ENCODE measurements at regions not wholly inside any gene's neighbourhood (a gene's known extent, or its start where the extent isn't known, plus 50 kb on each side); places are given as distances from the start of the nearest gene placed in this dataset.

GRCh38 chr2:150978053-150978452 is 283.6 kb downstream of the RBM43 start:
- no peak overlapping the region for H3K27ac Mint-ChIP-seq
- ATAC-seq (ENCODE audit: low read depth) = no peak
- peaks cover 1% of the 10 kb centered on the region for H3K27me3 Mint-ChIP-seq
- no peaks in the 10 kb centered on the region for H3K4me1 Mint-ChIP-seq
- DNase-seq (ENCODE audit: low spot score in 2 of 2) = no peak
- no peaks in the 10 kb centered on the region for H3K36me3 Mint-ChIP-seq
- no peaks in the 10 kb centered on the region for H3K9me3 Mint-ChIP-seq
- H3K4me3 Mint-ChIP-seq = no peak overlapping the region

- H3K9me3 Mint-ChIP-seq = no peaks in the 10 kb centered on the region
- ATAC-seq (ENCODE audit: low read depth) = no peak
- H3K4me3 Mint-ChIP-seq = no peak overlapping the region
- no peaks in the 10 kb centered on the region for H3K4me1 Mint-ChIP-seq
- peaks cover under 1% of the 10 kb centered on the region for H3K27me3 Mint-ChIP-seq
- no peak overlapping the region for H3K27ac Mint-ChIP-seq
- no peak for DNase-seq (ENCODE audit: low spot score in 2 of 2)
- no peaks in the 10 kb centered on the region for H3K36me3 Mint-ChIP-seq
These were observed 284.4 kb downstream of the RBM43 start for GRCh38 chr2:150977296-150977695.

GRCh38 chr2:150976604-150977003 is 285.1 kb downstream of the RBM43 start:
- DNase-seq (ENCODE audit: low spot score in 2 of 2) (no peak), ATAC-seq (ENCODE audit: low read depth) (no peak)
- H3K4me1 Mint-ChIP-seq = no peaks in the 10 kb centered on the region
- H3K4me3 Mint-ChIP-seq = no peak overlapping the region
- no peaks in the 10 kb centered on the region for H3K36me3 Mint-ChIP-seq
- H3K27ac Mint-ChIP-seq = no peak overlapping the region
- no peaks in the 10 kb centered on the region for H3K27me3 Mint-ChIP-seq
- no peaks in the 10 kb centered on the region for H3K9me3 Mint-ChIP-seq

- H3K27ac Mint-ChIP-seq = no peak overlapping the region
- H3K36me3 Mint-ChIP-seq = no peaks in the 10 kb centered on the region
- no peaks in the 10 kb centered on the region for H3K27me3 Mint-ChIP-seq
- H3K4me3 Mint-ChIP-seq = no peak overlapping the region
- no peaks in the 10 kb centered on the region for H3K4me1 Mint-ChIP-seq
- no peak for DNase-seq (ENCODE audit: low spot score in 2 of 2)
- no peaks in the 10 kb centered on the region for H3K9me3 Mint-ChIP-seq
- ATAC-seq (ENCODE audit: low read depth) = no peak
These were observed 286.8 kb downstream of the RBM43 start for GRCh38 chr2:150974864-150975263.

- H3K27me3 Mint-ChIP-seq = no peaks in the 10 kb centered on the region
- DNase-seq (ENCODE audit: low spot score in 2 of 2) (no peak), ATAC-seq (ENCODE audit: low read depth) (no peak)
- H3K27ac Mint-ChIP-seq = no peak overlapping the region
- H3K36me3 Mint-ChIP-seq = no peaks in the 10 kb centered on the region
- H3K4me1 Mint-ChIP-seq = no peaks in the 10 kb centered on the region
- no peak overlapping the region for H3K4me3 Mint-ChIP-seq
- H3K9me3 Mint-ChIP-seq = no peaks in the 10 kb centered on the region
These were observed 287.4 kb downstream of the RBM43 start for GRCh38 chr2:150974234-150974633.

- Mint-ChIP-seq H3K27me3 (no peaks in the 10 kb centered on the region), H3K9me3 (no peaks in the 10 kb centered on the region), H3K27ac (no peak overlapping the region), H3K4me3 (no peak overlapping the region), H3K36me3 (no peaks in the 10 kb centered on the region), H3K4me1 (no peaks in the 10 kb centered on the region)
- no peak for ATAC-seq (ENCODE audit: low read depth)
- DNase-seq (ENCODE audit: low spot score in 2 of 2) = no peak
These were observed 289.8 kb downstream of the RBM43 start for GRCh38 chr2:150971910-150972309.

GRCh38 chr2:150963336-150963735 is 298.3 kb downstream of the RBM43 start:
- peaks cover 6% of the 10 kb centered on the region for H3K9me3 Mint-ChIP-seq
- no peaks in the 10 kb centered on the region for H3K36me3 Mint-ChIP-seq
- no peak for ATAC-seq (ENCODE audit: low read depth)
- no peaks in the 10 kb centered on the region for H3K27me3 Mint-ChIP-seq
- no peaks in the 10 kb centered on the region for H3K4me1 Mint-ChIP-seq
- H3K27ac Mint-ChIP-seq = no peak overlapping the region
- no peak for DNase-seq (ENCODE audit: low spot score in 2 of 2)
- H3K4me3 Mint-ChIP-seq = no peak overlapping the region

GRCh38 chr2:150955231-150955630 is 306.4 kb downstream of the RBM43 start:
- H3K9me3 Mint-ChIP-seq = peaks cover 12% of the 10 kb centered on the region
- H3K27ac Mint-ChIP-seq = no peak overlapping the region
- ATAC-seq (ENCODE audit: low read depth) = no peak
- no peak overlapping the region for H3K4me3 Mint-ChIP-seq
- DNase-seq (ENCODE audit: low spot score in 2 of 2) = no peak
- no peaks in the 10 kb centered on the region for H3K27me3 Mint-ChIP-seq
- no peaks in the 10 kb centered on the region for H3K36me3 Mint-ChIP-seq
- H3K4me1 Mint-ChIP-seq = no peaks in the 10 kb centered on the region

- H3K9me3 Mint-ChIP-seq = peaks cover 2% of the 10 kb centered on the region
- no peaks in the 10 kb centered on the region for H3K4me1 Mint-ChIP-seq
- no peak overlapping the region for H3K27ac Mint-ChIP-seq
- ATAC-seq (ENCODE audit: low read depth) = no peak
- H3K36me3 Mint-ChIP-seq = no peaks in the 10 kb centered on the region
- H3K27me3 Mint-ChIP-seq = no peaks in the 10 kb centered on the region
- no peak for DNase-seq (ENCODE audit: low spot score in 2 of 2)
- H3K4me3 Mint-ChIP-seq = no peak overlapping the region
These were observed 314.8 kb downstream of the RBM43 start for GRCh38 chr2:150946831-150947230.

GRCh38 chr2:150944315-150944714 is 317.3 kb downstream of the RBM43 start:
- Mint-ChIP-seq H3K27ac (no peak overlapping the region), H3K27me3 (no peaks in the 10 kb centered on the region)

GRCh38 chr2:150939087-150939486 is 322.6 kb downstream of the RBM43 start:
- Mint-ChIP-seq H3K27me3 (no peaks in the 10 kb centered on the region), H3K36me3 (no peaks in the 10 kb centered on the region), H3K27ac (no peak overlapping the region), H3K4me1 (no peaks in the 10 kb centered on the region), H3K4me3 (no peak overlapping the region), H3K9me3 (no peaks in the 10 kb centered on the region)
- ATAC-seq (ENCODE audit: low read depth) = no peak
- no peak for DNase-seq (ENCODE audit: low spot score in 2 of 2)

More at GRCh38 chr2:150944315-150944714, 317.3 kb downstream of the RBM43 start:
- no peak overlapping the region for H3K4me3 Mint-ChIP-seq
- ATAC-seq (ENCODE audit: low read depth) (no peak), DNase-seq (ENCODE audit: low spot score in 2 of 2) (no peak)
- no peaks in the 10 kb centered on the region for H3K9me3 Mint-ChIP-seq
- no peaks in the 10 kb centered on the region for H3K36me3 Mint-ChIP-seq
- no peaks in the 10 kb centered on the region for H3K4me1 Mint-ChIP-seq

GRCh38 chr2:150938527-150938926 is 323.1 kb downstream of the RBM43 start:
- H3K27ac Mint-ChIP-seq = no peak overlapping the region
- no peaks in the 10 kb centered on the region for H3K36me3 Mint-ChIP-seq
- no peak for DNase-seq (ENCODE audit: low spot score in 2 of 2)
- no peaks in the 10 kb centered on the region for H3K4me1 Mint-ChIP-seq
- H3K4me3 Mint-ChIP-seq = no peak overlapping the region
- H3K9me3 Mint-ChIP-seq = no peaks in the 10 kb centered on the region
- no peak for ATAC-seq (ENCODE audit: low read depth)
- no peaks in the 10 kb centered on the region for H3K27me3 Mint-ChIP-seq

- ATAC-seq (ENCODE audit: low read depth) (no peak), DNase-seq (ENCODE audit: low spot score in 2 of 2) (no peak)
- Mint-ChIP-seq H3K4me3 (no peak overlapping the region), H3K9me3 (no peaks in the 10 kb centered on the region), H3K36me3 (no peaks in the 10 kb centered on the region), H3K4me1 (no peaks in the 10 kb centered on the region), H3K27me3 (no peaks in the 10 kb centered on the region), H3K27ac (no peak overlapping the region)
These were observed 324.6 kb downstream of the RBM43 start for GRCh38 chr2:150937030-150937429.

- Mint-ChIP-seq H3K4me1 (no peaks in the 10 kb centered on the region), H3K4me3 (no peak overlapping the region), H3K36me3 (no peaks in the 10 kb centered on the region), H3K27me3 (peaks cover 3% of the 10 kb centered on the region), H3K9me3 (peaks cover 2% of the 10 kb centered on the region), H3K27ac (no peak overlapping the region)
- ATAC-seq (ENCODE audit: low read depth) = no peak
- DNase-seq (ENCODE audit: low spot score in 2 of 2) = no peak
These were observed 330.2 kb downstream of the RBM43 start for GRCh38 chr2:150931451-150931850.

GRCh38 chr2:150925611-150926010 is 336.1 kb downstream of the RBM43 start:
- H3K4me3 Mint-ChIP-seq = no peak overlapping the region
- peaks cover 6% of the 10 kb centered on the region for H3K27me3 Mint-ChIP-seq
- H3K27ac Mint-ChIP-seq = no peak overlapping the region
- ATAC-seq (ENCODE audit: low read depth) (no peak), DNase-seq (ENCODE audit: low spot score in 2 of 2) (no peak)
- H3K4me1 Mint-ChIP-seq = no peaks in the 10 kb centered on the region
- peaks cover 3% of the 10 kb centered on the region for H3K9me3 Mint-ChIP-seq
- no peaks in the 10 kb centered on the region for H3K36me3 Mint-ChIP-seq

GRCh38 chr2:150924878-150925277 is 336.8 kb downstream of the RBM43 start:
- Mint-ChIP-seq H3K27me3 (peaks cover 6% of the 10 kb centered on the region), H3K27ac (no peak overlapping the region), H3K4me1 (no peaks in the 10 kb centered on the region), H3K4me3 (no peak overlapping the region), H3K36me3 (no peaks in the 10 kb centered on the region), H3K9me3 (peaks cover 3% of the 10 kb centered on the region)
- no peak for DNase-seq (ENCODE audit: low spot score in 2 of 2)
- ATAC-seq (ENCODE audit: low read depth) = no peak

Measured in memory B cell (primary cell).